K562 (cell line): ENCODE measurements at regions not wholly inside any gene's neighbourhood (a gene's known extent, or its start where the extent isn't known, plus 50 kb on each side); places are given as distances from the start of the nearest gene placed in this dataset.

Experiments
- ATF7 ChIP-seq: fragments of 450-650 bp; IDR thresholded peaks from 2 replicates; pipeline ENCODE4 v1.7.1; 2014; ENCODE audit warnings: mild to moderate bottlenecking, moderate library complexity
- BRCA1 ChIP-seq, 2 experiments: fragments of 450-650 bp in 1 of 2; sonication (generic) in 1 of 2; formaldehyde crosslinking in 1 of 2; IDR thresholded peaks; 2 replicates each; pipeline versions ENCODE4 v1.5.0 to v1.6.1; 2017 to 2020; ENCODE audit warnings: mild to moderate bottlenecking in 1 of 2, missing genetic modification reagents in 1 of 2
- CGGBP1 ChIP-seq: fragments of 250-450 bp; sonication (Bioruptor Pico); IDR thresholded peaks from 2 replicates; pipeline ENCODE4 v1.9.0; 2021; ENCODE audit warnings: mild to moderate bottlenecking
- EP400 ChIP-seq: fragments of 450-650 bp; IDR thresholded peaks from 2 replicates; pipeline ENCODE4 v1.6.1; 2017; ENCODE audit warnings: antibody characterized with exemption, mild to moderate bottlenecking, moderate library complexity
- ETV5 ChIP-seq: sonication (generic); formaldehyde crosslinking; IDR thresholded peaks from 2 replicates; pipeline ENCODE4 v1.4.0; 2020; ENCODE audit warnings: low read depth, mild to moderate bottlenecking, missing genetic modification reagents
- GABPB1 ChIP-seq: sonication (generic); formaldehyde crosslinking; IDR thresholded peaks from 2 replicates; pipeline ENCODE4 v1.8.0; 2022; ENCODE audit warnings: mild to moderate bottlenecking, missing genetic modification reagents
- GTF2A2 ChIP-seq: IDR thresholded peaks from 2 replicates; pipeline ENCODE4 v1.6.1; 2016; ENCODE audit warnings: mild to moderate bottlenecking, missing genetic modification characterization, missing compliant biosample characterization
- HCFC1 ChIP-seq: IDR thresholded peaks from 2 replicates; pipeline ENCODE4 v1.6.1; 2012; ENCODE audit warnings: low read depth, low read length, improper control_type of control experiment
- HLTF ChIP-seq: fragments of 450-650 bp; IDR thresholded peaks from 2 replicates; pipeline ENCODE4 v1.6.1; 2016
- MTA1 ChIP-seq: fragments of 450-650 bp; IDR thresholded peaks from 2 replicates; pipeline ENCODE4 v1.6.1; 2017; ENCODE audit warnings: borderline replicate concordance
- NFIC ChIP-seq: fragments of 450-650 bp; IDR thresholded peaks from 2 replicates; pipeline ENCODE4 v1.6.1; 2017; ENCODE audit warnings: mild to moderate bottlenecking, inconsistent platforms
- NFYB ChIP-seq: IDR thresholded peaks from 2 replicates; pipeline ENCODE4 v1.6.1; 2011; ENCODE audit warnings: mild to moderate bottlenecking, moderate library complexity; ENCODE audit not compliant: insufficient read length; ENCODE audit errors: extremely low read depth
- RAD21 ChIP-seq, 2 experiments: fragments of 250-450 bp in 1 of 2; fragments of 450-650 bp in 1 of 2; sonication (Bioruptor Pico) in 1 of 2; formaldehyde crosslinking in 1 of 2; IDR thresholded peaks in 1 of 2; conservative IDR thresholded peaks in 1 of 2; 2 replicates each; pipeline versions ENCODE4 v1.4.0 to v1.8.0; 2020 to 2022; ENCODE audit warnings: mild to moderate bottlenecking in 2 of 2, moderate library complexity in 1 of 2
- RCOR1 ChIP-seq, 2 experiments: IDR thresholded peaks; 2 replicates each; pipeline ENCODE4 v1.6.1; 2012; ENCODE audit warnings: low read depth in 2 of 2, low read length in 2 of 2, borderline replicate concordance in 1 of 2, improper control_type of control experiment in 1 of 2
- RNF219 ChIP-seq: fragments of 250-450 bp; sonication (Bioruptor Pico); IDR thresholded peaks from 2 replicates; pipeline ENCODE4 v1.5.0; 2022; ENCODE audit warnings: mild to moderate bottlenecking
- SP1 ChIP-seq: sonication (generic); formaldehyde crosslinking; IDR thresholded peaks from 2 replicates; pipeline ENCODE4 v1.8.1; 2022; ENCODE audit warnings: mild to moderate bottlenecking, missing genetic modification reagents
- ZHX1 ChIP-seq: fragments of 150-350 bp; conservative IDR thresholded peaks from 2 replicates; pipeline ENCODE4 v1.6.1; 2014; ENCODE audit warnings: low read length
- ZNF212 ChIP-seq: fragments of 450-650 bp; formaldehyde crosslinking; IDR thresholded peaks from 2 replicates; pipeline ENCODE4 v1.4.0; 2020; ENCODE audit warnings: mild to moderate bottlenecking
- ZNF696 ChIP-seq: fragments of 250-450 bp; sonication (Bioruptor Pico); conservative IDR thresholded peaks from 2 replicates; pipeline ENCODE4 v1.4.0; 2020; ENCODE audit warnings: mild to moderate bottlenecking, moderate library complexity
- ZNF764 ChIP-seq: fragments of 250-450 bp; sonication (Bioruptor Pico); IDR thresholded peaks from 2 replicates; pipeline ENCODE4 v1.4.0; 2020; ENCODE audit warnings: low read depth, mild to moderate bottlenecking, moderate library complexity

- TF ChIP-seq SP1, result peak; percentile 54; the same call in 1 of the 2 replicates
- TF ChIP-seq HLTF, result no peak
- no peak for TF ChIP-seq EP400
- 0 out of 2 replicates have a peak, but pooled peaks have one; percentile 22 for TF ChIP-seq MTA1
- TF ChIP-seq ZNF764 (CRISPR knock-in tag), result no peak
- TF ChIP-seq GTF2A2 (tag), result no peak
- no peak for TF ChIP-seq HCFC1
- TF ChIP-seq RCOR1 (IDR thresholded peaks at IDR 0.05; ENCODE audit: borderline replicate concordance in 1 of 2, low read depth in 2 of 2, low read length in 2 of 2), result peak in 1 of 2 experiments; percentile 60; a peak in 2 of 4 replicates
- TF ChIP-seq RAD21 (CRISPR knock-in tag; conservative IDR thresholded peaks at IDR 0.05 in 1 of 2, IDR thresholded peaks at IDR 0.05 in 1 of 2), result peak; percentile 94 to 98
- no peak for TF ChIP-seq BRCA1 (IDR thresholded peaks at IDR 0.05)
- TF ChIP-seq BRCA1 (CRISPR knock-in tag; IDR thresholded peaks at IDR 0.05), result no peak
- TF ChIP-seq ATF7, result peak; percentile 54; the same call in 1 of the 2 replicates
- TF ChIP-seq GABPB1 (CRISPR knock-in tag), result peak; percentile 44; the same call in 1 of the 2 replicates
- no peak for TF ChIP-seq ZNF212
- TF ChIP-seq ZNF696 (CRISPR knock-in tag), result no peak
- 0 out of 2 replicates have a peak, but pooled peaks have one; percentile 46 for TF ChIP-seq ZHX1
- TF ChIP-seq NFIC, result no peak; the same call in 1 of the 2 replicates
- peak; percentile 52; the same call in 1 of the 2 replicates for TF ChIP-seq ETV5
- TF ChIP-seq CGGBP1 (CRISPR knock-in tag), result no peak
- TF ChIP-seq RNF219 (CRISPR knock-in tag), result no peak
- no peak for TF ChIP-seq NFYB
These were observed 93.9 kb upstream of the PPM1J start (continued) for GRCh38 chr1:112808861-112809684.
